OCI-LY3 (cell line): ENCODE measurements at regions not wholly inside any gene's neighbourhood (a gene's known extent, or its start where the extent isn't known, plus 50 kb on each side); places are given as distances from the start of the nearest gene placed in this dataset.
A peak's percentile ranks its signal among the peaks of the same experiment; 100 is the strongest.

Source experiments
- CTCF ChIP-seq: fragments of 200-600, 300-600 bp; sonication (generic); IDR thresholded peaks from 2 replicates; pipeline ENCODE4 v1.5.1; 2014; ENCODE audit warnings: antibody characterized with exemption, low read length, low read depth
- EZH2phosphoT487 ChIP-seq: fragments of 200-600 bp; shearing (Covaris generic); IDR thresholded peaks from 2 replicates; pipeline ENCODE4 v1.6.1; 2018; ENCODE audit warnings: antibody characterized with exemption, mixed run types, low read depth

- peak; percentile 37 for TF ChIP-seq CTCF
- TF ChIP-seq EZH2phosphoT487: no peak
Observed at GRCh38 chr12:116687888-116688287, 50.0 kb downstream of the SPRING1 start.
